ENCODE measurements at regions not wholly inside any gene's neighbourhood (a gene's known extent, or its start where the extent isn't known, plus 50 kb on each side); places are given as distances from the start of the nearest gene placed in this dataset.

GRCh38 chr2:104781151-104781550 is 72.8 kb upstream of the POU3F3 start:
- Histone ChIP-seq H3K27me3 (ENCODE audit: control insufficient read depth in 3 of 3, insufficient read depth in 3 of 3, low read length in 2 of 3) (no peaks in the 10 kb centered on the region), H3K4me3 (no peak overlapping the region), H3K9me3 (ENCODE audit: control insufficient read depth in 4 of 4, insufficient read depth in 3 of 4, low read length in 3 of 4) (peaks cover 0 to 1% (median 0%) of the 10 kb centered on the region in 4 donors), H3K36me3 (ENCODE audit: control insufficient read depth in 4 of 4, insufficient read depth in 4 of 4, low read length in 4 of 4) (no peaks in the 10 kb centered on the region), H3K27ac (ENCODE audit: low read depth in 1 of 2, low read length in 1 of 2) (no peak overlapping the region), H3K9ac (ENCODE audit: insufficient read depth in 1 of 2, low read length in 2 of 2) (no peak overlapping the region), H3K4me1 (ENCODE audit: control insufficient read depth in 5 of 5, insufficient read depth in 5 of 5, low read length in 5 of 5) (no peaks in the 10 kb centered on the region)
- DNase-seq = no peak
- TF ChIP-seq CTCF (IDR thresholded peaks at IDR 0.05; ENCODE audit: control extremely low read depth, extremely low read depth) = no peak
- ATAC-seq (ENCODE audit: insufficient read depth, low FRiP score) = no peak

GRCh38 chr2:104784264-104784663 is 69.7 kb upstream of the POU3F3 start:
- Histone ChIP-seq H3K36me3 (ENCODE audit: control insufficient read depth in 4 of 4, insufficient read depth in 4 of 4, low read length in 4 of 4) (no peaks in the 10 kb centered on the region), H3K27me3 (ENCODE audit: control insufficient read depth in 3 of 3, insufficient read depth in 3 of 3, low read length in 2 of 3) (peaks cover 0 to 7% (median 0%) of the 10 kb centered on the region in 3 donors), H3K4me1 (ENCODE audit: control insufficient read depth in 5 of 5, insufficient read depth in 5 of 5, low read length in 5 of 5) (no peaks in the 10 kb centered on the region), H3K9ac (ENCODE audit: insufficient read depth in 1 of 2, low read length in 2 of 2) (no peak overlapping the region), H3K4me3 (no peak overlapping the region), H3K9me3 (ENCODE audit: control insufficient read depth in 4 of 4, insufficient read depth in 3 of 4, low read length in 3 of 4) (peaks cover 0 to 3% (median 0%) of the 10 kb centered on the region in 4 donors), H3K27ac (ENCODE audit: low read depth in 1 of 2, low read length in 1 of 2) (no peak overlapping the region)
- ATAC-seq (ENCODE audit: insufficient read depth, low FRiP score) = no peak
- no peak for DNase-seq
- 87 to 96% methylated on average over 3 of the region's 3 CpGs for WGBS, 2 donors
- TF ChIP-seq CTCF (IDR thresholded peaks at IDR 0.05; ENCODE audit: control extremely low read depth, extremely low read depth) = no peak

- H3K9ac ChIP-seq (ENCODE audit: insufficient read depth in 1 of 2, low read length in 2 of 2) = no peak overlapping the region
- peaks cover 0 to 7% (median 0%) of the 10 kb centered on the region in 3 donors for H3K27me3 ChIP-seq (ENCODE audit: control insufficient read depth in 3 of 3, insufficient read depth in 3 of 3, low read length in 2 of 3)
- H3K9me3 ChIP-seq (ENCODE audit: control insufficient read depth in 4 of 4, insufficient read depth in 3 of 4, low read length in 3 of 4) = peaks cover 0 to 5% (median 0%) of the 10 kb centered on the region in 4 donors
- DNase-seq = no peak
- no peaks in the 10 kb centered on the region for H3K4me1 ChIP-seq (ENCODE audit: control insufficient read depth in 5 of 5, insufficient read depth in 5 of 5, low read length in 5 of 5)
- no peaks in the 10 kb centered on the region for H3K36me3 ChIP-seq (ENCODE audit: control insufficient read depth in 4 of 4, insufficient read depth in 4 of 4, low read length in 4 of 4)
- H3K4me3 ChIP-seq = no peak overlapping the region
- 94 to 95% methylated on average over 8 of the region's 8 CpGs for WGBS, 2 donors
- H3K27ac ChIP-seq (ENCODE audit: low read depth in 1 of 2, low read length in 1 of 2) = no peak overlapping the region
- ATAC-seq (ENCODE audit: insufficient read depth, low FRiP score) = no peak
- no peak for TF ChIP-seq CTCF (IDR thresholded peaks at IDR 0.05; ENCODE audit: control extremely low read depth, extremely low read depth)
Observed at GRCh38 chr2:104786204-104786603, 67.7 kb upstream of the POU3F3 start.

- 19 to 21% methylated on average over 2 of the region's 2 CpGs for WGBS, 2 donors
- DNase-seq (no peak), ATAC-seq (ENCODE audit: insufficient read depth, low FRiP score) (no peak)
- H3K4me3 ChIP-seq = no peak overlapping the region
- no peak for TF ChIP-seq CTCF (IDR thresholded peaks at IDR 0.05; ENCODE audit: control extremely low read depth, extremely low read depth)
- no peak overlapping the region for H3K9ac ChIP-seq (ENCODE audit: insufficient read depth in 1 of 2, low read length in 2 of 2)
- H3K36me3 ChIP-seq (ENCODE audit: control insufficient read depth in 4 of 4, insufficient read depth in 4 of 4, low read length in 4 of 4) = no peaks in the 10 kb centered on the region
- peaks cover 0 to 5% (median 0%) of the 10 kb centered on the region in 4 donors for H3K9me3 ChIP-seq (ENCODE audit: control insufficient read depth in 4 of 4, insufficient read depth in 3 of 4, low read length in 3 of 4)
- peaks cover 0 to 7% (median 0%) of the 10 kb centered on the region in 3 donors for H3K27me3 ChIP-seq (ENCODE audit: control insufficient read depth in 3 of 3, insufficient read depth in 3 of 3, low read length in 2 of 3)
- no peak overlapping the region for H3K27ac ChIP-seq (ENCODE audit: low read depth in 1 of 2, low read length in 1 of 2)
- no peaks in the 10 kb centered on the region for H3K4me1 ChIP-seq (ENCODE audit: control insufficient read depth in 5 of 5, insufficient read depth in 5 of 5, low read length in 5 of 5)
Observed at GRCh38 chr2:104786821-104787220, 67.1 kb upstream of the POU3F3 start.
